Effector memory CD8-positive, alpha-beta T cell (primary cell): ENCODE measurements at regions not wholly inside any gene's neighbourhood (a gene's known extent, or its start where the extent isn't known, plus 50 kb on each side); places are given as distances from the start of the nearest gene placed in this dataset.

Experiments used
- ATAC-seq: fragments of 150-1000 bp; cut with Tn5 transposase; replicated peaks from 2 replicates; pipeline ENCODE4 v1.10.0; 2021; ENCODE audit warnings: mild to moderate bottlenecking, moderate library complexity
- DNase-seq, 3 experiments: peaks; one replicate each; pipeline ENCODE4 v3.0.0; 2021
- H3K27ac Mint-ChIP-seq, 2 donors: one replicate each; pipeline ENCODE4 v1.8.0; 2022; ENCODE audit warnings: mild to moderate bottlenecking in 2 of 2, mixed read lengths in 2 of 2, moderate library complexity in 2 of 2
- H3K27me3 Mint-ChIP-seq, 2 donors: one replicate each; pipeline ENCODE4 v1.8.0; 2022; ENCODE audit warnings: mixed read lengths in 2 of 2
- H3K36me3 Mint-ChIP-seq: one replicate; pipeline ENCODE4 v1.8.0; 2022; ENCODE audit warnings: mild to moderate bottlenecking, moderate library complexity, mixed read lengths; ENCODE audit not compliant: insufficient read depth
- H3K4me1 Mint-ChIP-seq, 2 donors: one replicate each; pipeline ENCODE4 v1.8.0; 2022; ENCODE audit warnings: low read depth in 2 of 2, mixed read lengths in 2 of 2
- H3K4me3 Mint-ChIP-seq, 2 donors: one replicate each; pipeline ENCODE4 v1.8.0; 2022; ENCODE audit warnings: mild to moderate bottlenecking in 2 of 2, mixed read lengths in 2 of 2, moderate library complexity in 2 of 2
- H3K9me3 Mint-ChIP-seq, 2 donors: one replicate each; pipeline ENCODE4 v1.8.0; 2022; ENCODE audit warnings: mixed read lengths in 2 of 2

DNA sequence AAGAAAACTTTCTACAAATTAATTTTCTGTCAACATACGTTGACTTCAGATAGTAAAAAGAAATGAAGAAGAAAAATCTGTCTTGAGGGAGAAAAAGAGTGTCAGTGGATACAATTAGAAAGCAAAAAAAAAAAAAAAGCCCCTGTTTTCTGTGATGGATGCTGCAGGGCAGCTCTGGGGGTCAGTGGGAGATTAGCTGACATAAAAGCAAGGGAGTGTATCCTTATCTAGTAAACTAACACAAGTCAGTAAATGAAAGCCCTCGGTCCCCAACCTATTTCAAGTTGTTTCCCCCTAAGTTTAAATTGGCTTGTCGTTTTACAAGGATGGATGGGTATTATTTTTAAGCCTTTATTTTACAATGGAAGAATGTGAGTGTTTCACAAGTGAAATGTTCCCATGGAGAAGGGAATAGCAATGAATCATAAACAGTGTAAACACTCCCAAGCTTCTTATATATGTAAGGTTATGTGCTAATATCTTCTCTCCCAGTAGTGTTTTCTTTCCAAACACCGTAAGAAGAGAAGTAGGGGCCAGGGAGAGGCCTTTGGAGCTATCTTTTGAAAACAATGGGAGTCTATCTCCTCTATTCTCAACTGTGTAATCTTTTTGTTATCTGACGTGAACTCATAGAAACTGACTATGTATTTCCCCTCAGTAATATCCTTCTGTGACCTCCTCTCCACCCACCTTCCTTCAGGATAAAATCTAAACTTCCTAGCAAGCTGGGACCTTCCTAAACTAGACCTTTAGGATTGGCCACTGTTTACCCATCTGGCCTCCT, 347.7 kb downstream of the FBXO8 start:
- ATAC-seq (no peak), DNase-seq (no peak)
- Mint-ChIP-seq H3K4me1 (no peaks in the 10 kb centered on the region), H3K9me3 (peaks cover 0 to 9% of the 10 kb centered on the region in 2 donors), H3K36me3 (no peaks in the 10 kb centered on the region), H3K4me3 (no peak overlapping the region), H3K27me3 (no peaks in the 10 kb centered on the region), H3K27ac (no peak overlapping the region)

- Mint-ChIP-seq H3K9me3 (peaks cover 0 to 9% of the 10 kb centered on the region in 2 donors), H3K36me3 (no peaks in the 10 kb centered on the region), H3K27ac (no peak overlapping the region), H3K4me1 (no peaks in the 10 kb centered on the region), H3K4me3 (no peak overlapping the region), H3K27me3 (no peaks in the 10 kb centered on the region)
- no peak for DNase-seq
- ATAC-seq = no peak
These were observed 348.4 kb downstream of the FBXO8 start for GRCh38 chr4:173934933-173935620.

GRCh38 chr4:173934201-173934600, 349.3 kb downstream of the FBXO8 start:
- Mint-ChIP-seq H3K36me3 (no peaks in the 10 kb centered on the region), H3K4me1 (no peaks in the 10 kb centered on the region), H3K4me3 (no peak overlapping the region), H3K27me3 (no peaks in the 10 kb centered on the region), H3K9me3 (peaks cover 0 to 9% of the 10 kb centered on the region in 2 donors), H3K27ac (no peak overlapping the region)
- ATAC-seq (no peak), DNase-seq (no peak)

GRCh38 chr4:173932701-173933100, 350.8 kb downstream of the FBXO8 start:
- Mint-ChIP-seq H3K9me3 (peaks cover 0 to 9% of the 10 kb centered on the region in 2 donors), H3K27ac (no peak overlapping the region), H3K36me3 (no peaks in the 10 kb centered on the region), H3K4me1 (no peaks in the 10 kb centered on the region), H3K27me3 (no peaks in the 10 kb centered on the region), H3K4me3 (no peak overlapping the region)
- DNase-seq (no peak), ATAC-seq (no peak)

DNA sequence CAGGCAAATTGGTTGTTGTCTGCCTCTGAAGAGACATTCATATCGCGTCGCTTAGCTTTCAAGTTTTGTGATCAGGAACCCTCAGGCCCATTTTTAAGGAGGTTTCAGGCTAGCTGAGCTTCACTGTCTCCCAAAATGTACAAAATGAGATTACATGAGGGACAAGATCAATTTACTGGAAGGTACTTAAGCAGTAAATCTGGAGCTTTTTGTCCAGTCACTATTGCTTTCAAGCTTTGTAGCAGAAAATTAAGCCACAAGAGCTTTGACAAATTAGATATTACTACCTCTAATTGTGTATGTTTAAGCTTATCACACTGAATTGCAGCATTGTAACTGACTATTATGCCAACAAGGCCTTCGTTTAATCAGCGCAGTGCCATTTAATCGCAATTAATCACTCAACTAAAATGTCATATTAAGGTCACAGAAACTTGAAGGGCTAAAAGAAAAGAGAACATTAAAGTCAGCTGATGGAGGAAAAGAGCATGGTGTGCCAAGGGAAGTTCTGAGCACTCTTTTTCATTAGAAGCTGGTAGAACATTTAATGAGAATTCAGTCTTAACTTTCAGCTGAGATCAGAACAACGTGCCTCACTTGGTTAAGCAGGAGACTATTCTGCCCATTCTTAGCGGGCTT, 353.0 kb downstream of the FBXO8 start:
- Mint-ChIP-seq H3K27ac (no peak overlapping the region), H3K9me3 (no peaks in the 10 kb centered on the region), H3K36me3 (no peaks in the 10 kb centered on the region), H3K27me3 (no peaks in the 10 kb centered on the region), H3K4me1 (no peaks in the 10 kb centered on the region), H3K4me3 (no peak overlapping the region)
- DNase-seq (no peak), ATAC-seq (no peak)

GRCh38 chr4:173929921-173930320, 353.5 kb downstream of the FBXO8 start:
- no peak overlapping the region for H3K27ac Mint-ChIP-seq
- no peaks in the 10 kb centered on the region for H3K36me3 Mint-ChIP-seq
- H3K27me3 Mint-ChIP-seq = no peaks in the 10 kb centered on the region
- no peak for ATAC-seq
- H3K4me1 Mint-ChIP-seq = no peaks in the 10 kb centered on the region
- no peak overlapping the region for H3K4me3 Mint-ChIP-seq
- no peak for DNase-seq
- H3K9me3 Mint-ChIP-seq = no peaks in the 10 kb centered on the region

- Mint-ChIP-seq H3K9me3 (peaks cover 0 to 2% of the 10 kb centered on the region in 2 donors), H3K36me3 (no peaks in the 10 kb centered on the region), H3K27me3 (no peaks in the 10 kb centered on the region), H3K27ac (no peak overlapping the region), H3K4me3 (no peak overlapping the region), H3K4me1 (no peaks in the 10 kb centered on the region)
- ATAC-seq (no peak), DNase-seq (no peak)
These were observed 358.9 kb downstream of the FBXO8 start for GRCh38 chr4:173924561-173924960.

DNA sequence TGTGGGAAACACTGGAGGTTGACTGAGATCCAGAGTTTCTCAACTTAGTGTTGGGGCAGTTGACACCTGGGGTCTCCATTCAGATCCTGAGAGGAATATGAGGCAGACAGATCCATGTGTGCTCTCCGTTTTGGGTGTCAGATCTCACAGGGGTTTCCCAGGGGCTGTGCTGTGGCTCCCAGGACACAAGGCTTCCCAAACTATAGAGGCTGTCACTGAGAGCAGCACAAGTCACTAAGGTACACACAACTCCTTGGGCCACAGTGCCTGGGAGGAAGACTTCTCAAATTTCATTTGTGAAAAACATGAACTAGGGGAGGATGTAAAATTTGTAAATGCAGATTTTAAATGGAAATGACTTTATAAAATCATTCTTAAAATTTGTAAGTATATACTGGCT, 363.6 kb downstream of the FBXO8 start:
- Mint-ChIP-seq H3K27ac (no peak overlapping the region), H3K36me3 (no peaks in the 10 kb centered on the region), H3K4me3 (no peak overlapping the region), H3K9me3 (peaks cover 0 to 2% of the 10 kb centered on the region in 2 donors), H3K4me1 (no peaks in the 10 kb centered on the region), H3K27me3 (no peaks in the 10 kb centered on the region)
- DNase-seq (no peak), ATAC-seq (no peak)

DNA sequence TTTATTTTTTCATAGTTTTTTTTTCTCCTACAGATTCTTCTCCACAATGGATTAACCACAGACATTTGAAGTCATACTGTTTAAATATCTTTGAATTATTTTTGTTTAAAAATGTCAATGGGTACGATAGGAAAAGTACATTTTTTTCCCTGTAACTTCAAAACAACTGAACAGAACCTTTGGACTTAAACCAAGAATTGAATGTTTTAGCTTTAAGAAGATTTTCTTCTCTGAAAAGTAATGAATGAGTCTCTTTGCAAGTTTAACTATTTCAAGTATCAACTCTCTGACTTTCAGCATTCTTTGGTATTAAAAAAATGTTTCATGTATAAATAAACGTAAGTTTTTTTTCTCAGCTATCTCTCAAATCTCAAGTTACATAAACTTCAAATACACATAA, 364.3 kb downstream of the FBXO8 start:
- no peak for DNase-seq
- Mint-ChIP-seq H3K27me3 (no peaks in the 10 kb centered on the region), H3K27ac (no peak overlapping the region), H3K4me1 (no peaks in the 10 kb centered on the region), H3K36me3 (no peaks in the 10 kb centered on the region), H3K4me3 (no peak overlapping the region), H3K9me3 (peaks cover 0 to 2% of the 10 kb centered on the region in 2 donors)
- ATAC-seq = no peak

- H3K9me3 Mint-ChIP-seq = peaks cover 0 to 4% of the 10 kb centered on the region in 2 donors
- no peak overlapping the region for H3K27ac Mint-ChIP-seq
- H3K36me3 Mint-ChIP-seq = no peaks in the 10 kb centered on the region
- DNase-seq = no peak
- no peak overlapping the region for H3K4me3 Mint-ChIP-seq
- H3K4me1 Mint-ChIP-seq = no peaks in the 10 kb centered on the region
- H3K27me3 Mint-ChIP-seq = no peaks in the 10 kb centered on the region
- no peak for ATAC-seq
These were observed 366.1 kb downstream of the FBXO8 start for GRCh38 chr4:173917255-173917960.

- ATAC-seq (no peak), DNase-seq (no peak)
- no peak overlapping the region for H3K4me3 Mint-ChIP-seq
- peaks cover 0 to 3% of the 10 kb centered on the region in 2 donors for H3K9me3 Mint-ChIP-seq
- H3K4me1 Mint-ChIP-seq = no peaks in the 10 kb centered on the region
- no peak overlapping the region for H3K27ac Mint-ChIP-seq
- H3K36me3 Mint-ChIP-seq = no peaks in the 10 kb centered on the region
- no peaks in the 10 kb centered on the region for H3K27me3 Mint-ChIP-seq
These were observed 370.0 kb downstream of the FBXO8 start for GRCh38 chr4:173913496-173913895.

DNA sequence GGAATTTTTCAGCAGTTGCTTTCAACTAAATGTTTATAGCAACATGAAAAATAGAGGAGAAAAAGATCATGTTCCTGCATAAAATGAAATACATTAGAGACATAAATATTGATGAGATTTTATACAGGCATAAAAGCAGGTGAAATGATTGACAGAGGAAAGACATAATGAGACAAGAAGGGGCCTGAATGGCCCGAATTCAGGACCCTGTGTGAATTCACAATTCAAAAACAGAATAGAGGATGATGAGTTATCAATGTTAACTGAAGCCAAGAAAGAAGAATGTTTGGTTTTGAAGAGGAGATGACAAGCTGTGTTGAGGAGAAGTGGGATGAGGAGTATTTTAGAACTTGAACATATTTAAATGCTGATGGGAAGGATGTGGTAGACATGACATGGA, 371.1 kb downstream of the FBXO8 start:
- H3K9me3 Mint-ChIP-seq = peaks cover 0 to 3% of the 10 kb centered on the region in 2 donors

GRCh38 chr4:173910891-173911290, 372.6 kb downstream of the FBXO8 start:
- Mint-ChIP-seq H3K4me3 (no peak overlapping the region), H3K9me3 (peaks cover 0 to 3% of the 10 kb centered on the region in 2 donors), H3K36me3 (no peaks in the 10 kb centered on the region), H3K27ac (no peak overlapping the region), H3K27me3 (no peaks in the 10 kb centered on the region), H3K4me1 (no peaks in the 10 kb centered on the region)
- no peak for ATAC-seq
- no peak for DNase-seq

More for the DNA sequence above, 371.1 kb downstream of the FBXO8 start:
- Mint-ChIP-seq H3K36me3 (no peaks in the 10 kb centered on the region), H3K4me1 (no peaks in the 10 kb centered on the region), H3K27me3 (no peaks in the 10 kb centered on the region), H3K27ac (no peak overlapping the region), H3K4me3 (no peak overlapping the region)
- DNase-seq (no peak), ATAC-seq (no peak)
